HCT116 (cell line): ENCODE measurements at regions not wholly inside any gene's neighbourhood (a gene's known extent, or its start where the extent isn't known, plus 50 kb on each side); places are given as distances from the start of the nearest gene placed in this dataset.

Experiments
- ATAC-seq: fragments of 200-7000 bp; cut with Tn5 transposase; 2 replicates; pipeline ENCODE4 v1.9.1; 2020; ENCODE audit warnings: mild to moderate bottlenecking, moderate library complexity
- BruUV-seq: library from RNA; stranded (reverse); fragments of 400-500 nt; replicated peaks from 2 replicates; lab custom pipeline; 2021; lab: Mats Ljungman, UMichigan
- CTCF ChIA-PET: fragments of 300-600 bp; sonication (Branson Sonifier 250); formaldehyde crosslinking; loops from one replicate; lab custom pipeline; 2021; ENCODE audit warnings: antibody characterized with exemption; lab: Charles Lee
- POLR2A ChIA-PET: fragments of 300-600, 350-600 bp; sonication (Branson Sonifier 250); formaldehyde crosslinking; loops from one replicate; lab custom pipeline; 2021; ENCODE audit warnings: antibody characterized with exemption; lab: Charles Lee
- RAD21 ChIA-PET, 2 experiments: fragments of 300-600 bp; sonication (Branson Sonifier 250); formaldehyde crosslinking; loops; one replicate each; lab custom pipeline; 2023; ENCODE audit warnings: low total read pairs in 2 of 2; ENCODE audit not compliant: uncharacterized antibody in 2 of 2, unreplicated experiment in 2 of 2, low non-redundant PET in 1 of 2; lab: Charles Lee
- DNase-seq: peaks from one replicate; pipeline ENCODE4 v3.0.0-alpha.2; 2010; ENCODE audit warnings: low read depth, low spot score
- H2AFZ ChIP-seq: fragments of 200-600 bp; shearing (Covaris generic), sonication (generic); 2 replicates; pipeline ENCODE4 v1.6.1; 2017; ENCODE audit warnings: low read depth, mixed run types, mixed read lengths, antibody characterized with exemption, low read length; ENCODE audit not compliant: poor library complexity, severe bottlenecking
- H3K27ac ChIP-seq: 2 replicates; pipeline ENCODE4 v1.5.1; 2012; ENCODE audit warnings: low read depth, low read length
- H3K27me3 ChIP-seq: fragments of 200-600 bp; sonication (generic); 2 replicates; pipeline ENCODE4 v1.6.1; 2016; ENCODE audit warnings: mixed run types, low read length, mixed read lengths; ENCODE audit not compliant: insufficient read depth
- H3K36me3 ChIP-seq, 2 experiments: fragments of 200-500 bp in 1 of 2; fragments of 200-600 bp in 1 of 2; sonication (Bioruptor generic) in 1 of 2; sonication (generic) in 1 of 2; 2 replicates each; pipeline versions ENCODE4 v1.5.1 to v1.6.1; 2014 to 2016; ENCODE audit warnings: low read length in 2 of 2, inconsistent platforms in 1 of 2, mixed read lengths in 1 of 2, mixed run types in 1 of 2; ENCODE audit not compliant: insufficient read depth in 2 of 2, control insufficient read depth in 1 of 2
- H3K4me1 ChIP-seq, 2 experiments: fragments of 200-600 bp in 1 of 2; sonication (generic) in 1 of 2; 2 replicates each; pipeline versions ENCODE4 v1.5.1 to v1.6.1; 2012 to 2017; ENCODE audit warnings: low read length in 2 of 2, inconsistent platforms in 1 of 2, mild to moderate bottlenecking in 1 of 2, mixed read lengths in 1 of 2, mixed run types in 1 of 2, moderate library complexity in 1 of 2; ENCODE audit not compliant: insufficient read depth in 2 of 2, control insufficient read depth in 1 of 2
- H3K4me2 ChIP-seq: fragments of 200-600 bp; sonication (generic); 2 replicates; pipeline ENCODE4 v1.6.1; 2017; ENCODE audit warnings: mixed run types, low read length, mixed read lengths
- H3K4me3 ChIP-seq, 2 experiments: fragments of 200-600 bp in 1 of 2; sonication (generic) in 1 of 2; replicated peaks in 1 of 2; 2 replicates each; pipeline ENCODE4 v1.5.1; 2011 to 2016; ENCODE audit warnings: low read length in 2 of 2, control low read depth in 1 of 2, low read depth in 1 of 2, mild to moderate bottlenecking in 1 of 2, mixed read lengths in 1 of 2, mixed run types in 1 of 2
- H3K79me2 ChIP-seq: fragments of 200-600 bp; sonication (generic); 2 replicates; pipeline ENCODE4 v1.6.1; 2017; ENCODE audit warnings: mild to moderate bottlenecking, mixed run types, low read length, moderate library complexity, mixed read lengths; ENCODE audit not compliant: insufficient read depth
- H3K9ac ChIP-seq: fragments of 200-600 bp; sonication (generic); 2 replicates; pipeline ENCODE4 v1.6.1; 2016; ENCODE audit warnings: low read length, mixed read lengths
- H3K9me2 ChIP-seq: fragments of 200-600 bp; sonication (generic), shearing (Covaris generic); 2 replicates; pipeline ENCODE4 v1.6.1; 2017; ENCODE audit warnings: mixed run types, mild to moderate bottlenecking, moderate library complexity; ENCODE audit not compliant: insufficient read depth
- H3K9me3 ChIP-seq, 2 experiments: fragments of 200-500 bp in 1 of 2; fragments of 200-600 bp in 1 of 2; sonication (Bioruptor generic) in 1 of 2; sonication (generic) in 1 of 2; 2 replicates each; pipeline ENCODE4 v1.6.1; 2014 to 2017; ENCODE audit warnings: low read length in 2 of 2, mixed read lengths in 2 of 2, inconsistent platforms in 1 of 2, low read depth in 1 of 2, mild to moderate bottlenecking in 1 of 2, mixed run types in 1 of 2, moderate library complexity in 1 of 2; ENCODE audit not compliant: control insufficient read depth in 1 of 2, insufficient read depth in 1 of 2
- H4K20me1 ChIP-seq: fragments of 200-600 bp; sonication (generic), shearing (Covaris generic); 2 replicates; pipeline ENCODE4 v1.6.1; 2017; ENCODE audit warnings: mixed run types, mild to moderate bottlenecking, moderate library complexity; ENCODE audit not compliant: insufficient read depth
- CBX3 ChIP-seq: IDR thresholded peaks from 2 replicates; pipeline ENCODE4 v1.6.1; 2012; ENCODE audit warnings: low read depth
- CEBPB ChIP-seq: IDR thresholded peaks from 2 replicates; pipeline ENCODE4 v1.6.1; 2012; ENCODE audit warnings: low read depth
- EGR1 ChIP-seq: IDR thresholded peaks from 2 replicates; pipeline ENCODE4 v1.6.1; 2012; ENCODE audit warnings: low read depth
- ELF1 ChIP-seq: IDR thresholded peaks from 2 replicates; pipeline ENCODE4 v1.6.1; 2012; ENCODE audit warnings: low read depth, borderline replicate concordance
- EZH2phosphoT487 ChIP-seq: fragments of 200-600 bp; IDR thresholded peaks from 2 replicates; pipeline ENCODE4 v1.6.1; 2018; ENCODE audit warnings: antibody characterized with exemption, borderline replicate concordance
- FOSL1 ChIP-seq: IDR thresholded peaks from 2 replicates; pipeline ENCODE4 v1.6.1; 2012; ENCODE audit warnings: low read depth
- JUND ChIP-seq: IDR thresholded peaks from 2 replicates; pipeline ENCODE4 v1.6.1; 2012
- POLR2AphosphoS5 ChIP-seq: IDR thresholded peaks from 2 replicates; pipeline ENCODE4 v1.6.1; 2011; ENCODE audit warnings: mild to moderate bottlenecking, low read depth, low read length, moderate library complexity
- RAD21 ChIP-seq: IDR thresholded peaks from 2 replicates; pipeline ENCODE4 v1.6.1; 2012; ENCODE audit warnings: low read depth, mild to moderate bottlenecking
- SIN3A ChIP-seq: IDR thresholded peaks from 2 replicates; pipeline ENCODE4 v1.6.1; 2012; ENCODE audit warnings: low read depth
- SP1 ChIP-seq: IDR thresholded peaks from 2 replicates; pipeline ENCODE4 v1.6.1; 2012; ENCODE audit warnings: low read depth
- SRF ChIP-seq: IDR thresholded peaks from 2 replicates; pipeline ENCODE4 v1.6.1; 2012; ENCODE audit warnings: low read depth
- TCF7L2 ChIP-seq: IDR thresholded peaks from 2 replicates; pipeline ENCODE4 v1.7.0; 2011; ENCODE audit warnings: borderline replicate concordance, inconsistent platforms; ENCODE audit not compliant: insufficient read depth, insufficient read length; ENCODE audit errors: extremely low read depth
- YY1 ChIP-seq: IDR thresholded peaks from 2 replicates; pipeline ENCODE4 v1.6.1; 2011; ENCODE audit warnings: low read length, low read depth, moderate library complexity, mild to moderate bottlenecking; ENCODE audit not compliant: insufficient replicate concordance; ENCODE audit errors: extremely low read depth
- ZFX ChIP-seq: fragments of 450-650 bp; IDR thresholded peaks from 2 replicates; pipeline ENCODE4 v1.6.1; 2017
- ZNF274 ChIP-seq: fragments of 200-500 bp; sonication (Bioruptor generic); IDR thresholded peaks from 2 replicates; pipeline ENCODE4 v1.6.1; 2014; ENCODE audit warnings: mild to moderate bottlenecking, low read depth, low read length, inconsistent platforms
- intact Hi-C: fragments of 100-400 bp; cut with micrococcal nuclease; formaldehyde crosslinking; loops from 2 replicates; pipeline ENCODE4 v1.10.0; 2022
- TF ChIP-seq, protein P1 (sequence below): IDR thresholded peaks from 2 replicates; pipeline ENCODE4 v1.6.1; 2012; ENCODE audit warnings: low read depth
- TF ChIP-seq, protein P2 (sequence below): IDR thresholded peaks from 2 replicates; pipeline ENCODE4 v1.6.1; 2011; ENCODE audit warnings: mild to moderate bottlenecking, low read length, moderate library complexity; ENCODE audit not compliant: insufficient replicate concordance; ENCODE audit errors: extremely low read depth

DNA sequence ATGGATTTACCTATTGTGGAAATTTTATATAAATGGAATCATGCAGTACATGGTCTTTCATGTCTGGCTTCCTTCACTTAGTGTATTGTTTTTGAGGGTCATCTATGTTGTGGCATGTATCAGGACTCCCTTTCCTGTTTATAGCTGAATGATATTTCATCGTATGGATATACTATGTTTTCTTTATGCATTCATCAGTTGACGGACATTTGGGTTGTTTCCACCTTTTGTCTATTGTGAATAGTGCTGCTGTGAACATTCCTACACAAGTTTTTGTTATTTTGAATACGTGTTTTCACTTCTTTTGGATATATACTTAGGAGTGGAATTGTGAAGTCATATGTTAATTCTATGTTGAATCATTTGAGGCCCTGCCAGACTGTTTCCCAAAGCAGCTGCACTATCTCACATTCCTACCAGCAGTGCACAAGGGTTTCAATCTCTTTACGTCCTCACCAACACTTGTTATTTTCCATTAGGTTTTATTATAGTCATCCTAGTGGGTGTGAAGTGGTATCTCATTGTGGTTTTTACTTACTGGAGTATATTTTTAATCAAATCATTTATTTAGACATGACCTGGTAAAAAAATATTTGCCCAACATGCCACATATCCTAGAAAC lies 262.7 kb downstream of the DLEU7 start:
- no peak overlapping the region for H3K27ac ChIP-seq
- H3K9me2 ChIP-seq = no peaks in the 10 kb centered on the region
- no peaks in the 10 kb centered on the region for H3K4me1 ChIP-seq
- no peak overlapping the region for H3K4me3 ChIP-seq
- H3K9me3 ChIP-seq = no peaks in the 10 kb centered on the region
- ChIA-PET POLR2A (no interaction called here), RAD21 (no interaction called here), CTCF (no interaction called here)
- no peaks in the 10 kb centered on the region for H3K27me3 ChIP-seq
- no peaks in the 10 kb centered on the region for H4K20me1 ChIP-seq
- intact Hi-C loops = no loop called here
- TF ChIP-seq CBX3 = no peak
- no peak for TF ChIP-seq JUND
- TF ChIP-seq, protein P1, sequence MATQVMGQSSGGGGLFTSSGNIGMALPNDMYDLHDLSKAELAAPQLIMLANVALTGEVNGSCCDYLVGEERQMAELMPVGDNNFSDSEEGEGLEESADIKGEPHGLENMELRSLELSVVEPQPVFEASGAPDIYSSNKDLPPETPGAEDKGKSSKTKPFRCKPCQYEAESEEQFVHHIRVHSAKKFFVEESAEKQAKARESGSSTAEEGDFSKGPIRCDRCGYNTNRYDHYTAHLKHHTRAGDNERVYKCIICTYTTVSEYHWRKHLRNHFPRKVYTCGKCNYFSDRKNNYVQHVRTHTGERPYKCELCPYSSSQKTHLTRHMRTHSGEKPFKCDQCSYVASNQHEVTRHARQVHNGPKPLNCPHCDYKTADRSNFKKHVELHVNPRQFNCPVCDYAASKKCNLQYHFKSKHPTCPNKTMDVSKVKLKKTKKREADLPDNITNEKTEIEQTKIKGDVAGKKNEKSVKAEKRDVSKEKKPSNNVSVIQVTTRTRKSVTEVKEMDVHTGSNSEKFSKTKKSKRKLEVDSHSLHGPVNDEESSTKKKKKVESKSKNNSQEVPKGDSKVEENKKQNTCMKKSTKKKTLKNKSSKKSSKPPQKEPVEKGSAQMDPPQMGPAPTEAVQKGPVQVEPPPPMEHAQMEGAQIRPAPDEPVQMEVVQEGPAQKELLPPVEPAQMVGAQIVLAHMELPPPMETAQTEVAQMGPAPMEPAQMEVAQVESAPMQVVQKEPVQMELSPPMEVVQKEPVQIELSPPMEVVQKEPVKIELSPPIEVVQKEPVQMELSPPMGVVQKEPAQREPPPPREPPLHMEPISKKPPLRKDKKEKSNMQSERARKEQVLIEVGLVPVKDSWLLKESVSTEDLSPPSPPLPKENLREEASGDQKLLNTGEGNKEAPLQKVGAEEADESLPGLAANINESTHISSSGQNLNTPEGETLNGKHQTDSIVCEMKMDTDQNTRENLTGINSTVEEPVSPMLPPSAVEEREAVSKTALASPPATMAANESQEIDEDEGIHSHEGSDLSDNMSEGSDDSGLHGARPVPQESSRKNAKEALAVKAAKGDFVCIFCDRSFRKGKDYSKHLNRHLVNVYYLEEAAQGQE = no peak
- TF ChIP-seq ZFX = no peak
- no peak for TF ChIP-seq EZH2phosphoT487
- no peak for TF ChIP-seq YY1
- no peak for TF ChIP-seq POLR2AphosphoS5
- TF ChIP-seq FOSL1 = no peak
- TF ChIP-seq SRF = no peak
- TF ChIP-seq CEBPB = no peak
- TF ChIP-seq, protein P2, sequence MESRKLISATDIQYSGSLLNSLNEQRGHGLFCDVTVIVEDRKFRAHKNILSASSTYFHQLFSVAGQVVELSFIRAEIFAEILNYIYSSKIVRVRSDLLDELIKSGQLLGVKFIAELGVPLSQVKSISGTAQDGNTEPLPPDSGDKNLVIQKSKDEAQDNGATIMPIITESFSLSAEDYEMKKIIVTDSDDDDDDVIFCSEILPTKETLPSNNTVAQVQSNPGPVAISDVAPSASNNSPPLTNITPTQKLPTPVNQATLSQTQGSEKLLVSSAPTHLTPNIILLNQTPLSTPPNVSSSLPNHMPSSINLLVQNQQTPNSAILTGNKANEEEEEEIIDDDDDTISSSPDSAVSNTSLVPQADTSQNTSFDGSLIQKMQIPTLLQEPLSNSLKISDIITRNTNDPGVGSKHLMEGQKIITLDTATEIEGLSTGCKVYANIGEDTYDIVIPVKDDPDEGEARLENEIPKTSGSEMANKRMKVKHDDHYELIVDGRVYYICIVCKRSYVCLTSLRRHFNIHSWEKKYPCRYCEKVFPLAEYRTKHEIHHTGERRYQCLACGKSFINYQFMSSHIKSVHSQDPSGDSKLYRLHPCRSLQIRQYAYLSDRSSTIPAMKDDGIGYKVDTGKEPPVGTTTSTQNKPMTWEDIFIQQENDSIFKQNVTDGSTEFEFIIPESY = no peak
- TF ChIP-seq TCF7L2 = no peak
- no peak for TF ChIP-seq ZNF274
- TF ChIP-seq EGR1 = no peak
- no peak for TF ChIP-seq SP1
- TF ChIP-seq ELF1 = no peak
- no peak for TF ChIP-seq SIN3A
- no peak for TF ChIP-seq RAD21
- H3K79me2 ChIP-seq = no peaks in the 10 kb centered on the region
- no peak for DNase-seq
- H3K36me3 ChIP-seq = no peaks in the 10 kb centered on the region
- H3K4me2 ChIP-seq = no peak overlapping the region
- ATAC-seq = no peak
- no peak overlapping the region for H2AFZ ChIP-seq
- no peak overlapping the region for H3K9ac ChIP-seq
- no TSS peak for BruUV-seq
